AG08396 (cell line): ENCODE measurements at regions not wholly inside any gene's neighbourhood (a gene's known extent, or its start where the extent isn't known, plus 50 kb on each side); places are given as distances from the start of the nearest gene placed in this dataset.

Experiments
- DNase-seq: peaks from one replicate; pipeline ENCODE4 v3.0.0; 2012; ENCODE audit warnings: low spot score, mixed read lengths

DNA sequence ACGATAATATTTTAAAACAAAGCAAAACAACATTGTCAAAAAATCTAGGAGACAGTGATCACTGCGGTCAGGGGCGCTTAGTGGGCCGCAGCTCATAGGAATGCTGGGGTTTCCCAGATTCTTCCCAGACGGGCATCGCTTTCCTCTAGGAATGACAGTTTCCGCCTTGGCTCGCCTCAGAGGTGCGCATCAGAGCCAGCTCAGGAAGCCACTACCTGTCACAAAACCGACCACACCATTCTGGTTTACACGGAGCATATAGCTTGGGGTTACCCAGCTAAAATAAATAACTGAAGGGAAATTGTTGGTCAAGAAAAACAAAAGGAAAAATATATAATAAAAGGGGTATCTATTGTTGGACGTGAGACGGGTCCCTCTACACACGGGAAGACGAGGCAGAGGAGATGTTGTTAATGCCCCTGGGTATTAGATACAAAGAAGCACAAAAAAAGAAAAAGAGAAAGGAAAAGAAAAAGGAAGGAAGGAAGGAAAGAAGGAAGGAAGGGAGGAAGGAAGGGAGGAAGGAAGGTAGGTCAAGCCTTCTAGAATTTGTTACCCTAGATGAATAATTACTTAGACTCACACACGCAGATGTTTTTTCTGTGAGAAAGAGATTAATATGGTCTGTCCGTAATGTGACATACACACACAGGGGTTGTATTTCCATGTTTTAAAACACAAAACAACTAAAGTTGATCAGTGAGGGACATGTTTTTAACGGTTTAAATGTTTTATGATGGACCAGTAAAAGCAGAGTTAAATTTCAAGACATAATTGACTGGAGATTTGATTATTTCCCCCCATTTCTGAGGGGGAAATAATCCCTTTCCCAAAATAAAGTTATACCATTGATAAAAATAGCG is 292.4 kb upstream of the NFE2L3 start:
- no peak for DNase-seq

DNA sequence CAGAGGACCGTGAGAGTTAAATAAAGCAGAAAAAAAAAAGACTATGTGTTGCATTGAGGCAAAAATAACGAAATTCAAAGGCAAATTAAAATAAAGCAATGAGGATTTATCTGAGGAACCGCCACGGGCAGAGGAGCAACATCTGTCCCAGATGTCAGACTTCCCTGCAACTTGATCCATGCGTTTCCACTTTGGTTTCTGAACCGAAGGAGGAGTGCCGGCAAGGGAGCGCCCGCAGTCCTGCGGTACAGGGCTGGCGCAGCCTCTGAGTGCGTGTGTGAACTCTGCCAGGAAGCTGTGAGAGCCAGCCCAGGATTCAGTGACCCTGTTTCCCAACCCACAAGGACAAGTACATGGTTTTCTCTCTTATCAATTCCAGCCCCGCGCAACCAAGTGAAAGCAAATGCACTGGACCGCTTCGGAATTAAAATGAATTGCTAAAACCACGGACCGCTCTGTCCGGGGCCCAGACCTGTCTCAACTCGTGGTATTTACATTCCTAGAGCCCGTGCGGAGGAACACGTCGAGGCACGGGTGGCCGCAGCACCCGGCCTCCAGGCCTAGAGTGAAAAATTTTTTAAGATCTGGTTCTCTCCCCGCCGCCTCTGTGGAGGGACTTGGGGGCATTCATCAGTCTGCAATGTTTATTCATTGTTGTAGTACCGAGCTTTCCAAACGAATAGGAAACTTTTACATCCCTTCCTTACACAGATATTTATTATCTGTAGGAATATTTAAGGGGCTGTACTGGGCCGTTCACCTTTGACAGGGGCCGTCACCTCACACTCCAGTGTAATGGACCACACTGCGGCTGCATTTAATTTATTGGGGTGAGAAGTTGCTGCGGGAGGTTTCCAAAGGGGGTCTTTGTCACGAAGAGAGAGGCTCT is 291.5 kb upstream of the NFE2L3 start:
- no peak for DNase-seq

DNA sequence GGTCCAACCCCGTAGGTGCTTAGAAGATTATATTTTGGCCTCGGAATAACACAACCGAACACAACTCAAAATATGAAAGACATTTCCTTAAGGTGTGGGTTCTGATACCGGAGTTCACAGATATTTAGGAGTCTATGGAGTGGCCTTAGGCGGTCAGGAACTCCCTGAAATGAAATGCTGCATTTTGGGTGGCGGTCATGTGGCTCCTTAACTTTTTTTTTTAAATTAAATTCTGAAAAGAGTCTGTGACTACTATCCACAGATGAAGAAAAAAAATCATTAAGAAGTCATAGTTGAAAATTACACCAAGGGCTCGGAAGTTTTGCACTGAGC is 290.9 kb upstream of the NFE2L3 start:
- no peak for DNase-seq

DNA sequence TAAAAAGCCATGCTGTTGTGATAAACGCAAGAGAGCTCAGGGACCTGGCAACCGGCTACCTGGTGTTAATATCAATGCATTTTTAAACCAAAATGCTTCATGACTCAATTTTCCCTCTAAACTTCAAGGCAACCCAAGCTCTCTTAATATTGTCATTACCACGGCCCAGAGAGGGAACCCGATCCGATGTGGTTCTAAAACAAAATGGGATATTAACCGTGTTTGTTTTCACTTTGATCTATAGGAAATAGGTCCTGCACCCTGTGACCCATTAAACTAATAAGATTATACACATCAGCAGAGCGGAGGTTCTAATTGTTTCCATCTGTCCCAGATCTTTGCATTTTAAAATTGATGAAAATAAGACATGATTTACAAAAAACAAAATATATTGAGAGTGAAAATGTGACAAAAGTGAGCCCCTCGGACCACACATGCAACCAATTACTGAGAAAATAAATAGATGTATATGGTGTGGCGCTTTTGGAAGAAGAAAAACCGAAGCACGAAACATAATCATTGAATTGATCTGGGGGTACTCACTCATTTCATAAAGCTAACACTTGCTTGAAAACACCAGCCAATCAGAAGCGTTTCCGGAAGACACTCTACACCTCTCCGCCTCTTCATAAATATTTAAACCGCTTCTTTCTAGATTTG is 290.3 kb upstream of the NFE2L3 start:
- DNase-seq: no peak

DNA sequence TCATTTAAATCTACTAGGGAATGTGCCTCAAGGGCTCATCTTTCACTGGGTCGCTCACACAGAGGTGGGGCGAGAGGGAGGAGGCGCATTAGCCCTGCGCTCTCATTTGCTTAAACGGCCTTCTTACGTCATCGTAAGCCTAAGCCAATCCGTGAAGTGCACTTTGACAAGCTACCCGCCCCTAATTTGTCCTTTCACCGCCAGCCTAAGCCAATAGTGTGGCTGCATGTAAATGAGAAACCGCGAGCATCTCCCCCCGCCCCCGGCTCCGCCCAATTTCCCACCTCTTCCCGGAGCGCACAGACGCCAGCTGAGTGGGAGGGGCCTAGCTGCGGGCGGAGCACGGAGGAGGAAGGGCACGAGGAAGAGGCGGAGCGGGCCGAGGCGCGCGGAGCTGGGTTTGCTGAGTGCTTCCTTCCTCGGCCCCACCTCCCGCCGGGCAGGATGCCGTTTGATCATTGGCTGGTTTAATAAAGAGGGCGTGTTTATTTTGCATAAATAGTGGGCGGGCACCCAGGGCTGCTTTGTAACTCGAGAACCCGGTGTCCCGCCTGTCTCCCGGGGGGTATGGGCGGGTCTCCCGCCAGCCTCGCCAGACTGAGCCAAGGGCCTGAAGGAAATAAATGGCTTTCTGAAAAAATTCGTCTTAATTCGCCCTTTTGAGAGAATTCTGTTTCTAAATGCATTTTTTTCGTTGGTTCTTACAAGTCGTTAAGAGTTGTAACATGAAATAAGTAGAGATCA is 289.6 kb upstream of the NFE2L3 start:
- peak; percentile 96 for DNase-seq

DNA sequence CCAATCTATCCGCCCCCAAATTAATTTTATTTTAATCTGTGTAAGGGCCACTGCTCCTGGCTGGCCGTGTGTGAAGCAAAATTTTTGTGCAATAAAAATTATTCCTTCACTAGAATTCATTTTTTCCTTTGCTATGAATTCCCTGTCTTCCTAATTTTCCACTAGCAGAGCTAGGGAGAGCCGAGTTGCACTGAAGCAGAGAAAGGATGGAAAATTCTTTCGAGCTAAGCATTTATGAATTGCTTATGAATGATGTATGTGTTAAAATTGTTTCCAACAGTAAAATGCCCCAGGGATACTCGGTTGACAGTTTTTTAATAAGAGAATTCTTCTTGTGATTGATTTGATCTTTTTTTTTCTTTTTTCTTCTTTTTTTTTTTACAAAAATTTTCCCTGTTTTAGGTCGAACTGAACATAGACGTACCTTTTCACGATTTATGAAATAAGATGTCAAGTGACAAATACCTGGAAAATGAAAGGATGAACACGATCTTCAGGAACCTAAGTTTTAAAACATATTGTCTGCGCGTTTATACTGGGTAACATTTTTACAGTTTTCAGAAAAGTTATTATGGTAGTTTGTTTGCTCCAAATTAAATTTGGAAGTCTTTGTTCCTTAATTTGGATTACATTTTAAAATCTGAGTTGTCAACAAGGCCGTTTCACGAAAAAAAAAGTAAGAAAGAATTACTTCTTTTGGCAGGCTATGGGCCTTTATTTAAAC is 288.8 kb upstream of the NFE2L3 start:
- DNase-seq: no peak

DNA sequence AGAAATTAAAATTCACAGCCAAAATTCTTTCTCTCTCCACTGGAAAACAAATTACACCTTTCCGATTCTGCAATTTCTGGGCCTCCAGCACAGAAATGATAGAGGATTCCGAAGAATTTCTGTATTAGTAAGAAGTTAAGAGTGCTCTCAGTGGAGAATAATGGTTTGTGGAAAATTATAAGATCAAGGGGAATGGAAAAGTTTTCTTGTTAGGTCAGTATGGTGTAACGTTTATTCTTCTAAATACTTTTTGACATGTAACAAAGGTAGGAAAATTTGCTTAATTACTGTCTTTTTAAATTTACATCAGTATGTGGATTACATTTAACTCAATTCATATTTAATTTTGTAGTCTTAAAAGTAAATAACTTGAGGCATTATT is 288.3 kb upstream of the NFE2L3 start:
- DNase-seq: no peak

DNA sequence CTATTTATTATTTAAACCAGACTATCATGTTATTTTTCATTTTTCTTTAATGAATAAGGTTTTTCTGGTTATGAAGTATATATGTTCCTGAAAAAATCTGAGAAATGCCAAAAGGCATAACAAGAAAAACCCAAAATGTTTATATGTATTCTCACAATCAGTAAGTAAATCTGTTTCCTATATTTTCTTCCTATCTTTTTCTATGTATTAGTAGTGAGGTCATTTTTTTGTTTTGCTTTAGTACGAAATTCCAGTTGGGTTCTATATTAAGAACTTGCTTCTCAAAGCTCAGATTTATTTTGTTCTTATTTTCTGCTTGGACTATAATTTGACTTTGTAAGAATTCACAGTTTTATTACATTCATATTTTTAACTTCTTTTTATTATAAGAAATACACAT is 287.5 kb upstream of the NFE2L3 start:
- DNase-seq: no peak

DNA sequence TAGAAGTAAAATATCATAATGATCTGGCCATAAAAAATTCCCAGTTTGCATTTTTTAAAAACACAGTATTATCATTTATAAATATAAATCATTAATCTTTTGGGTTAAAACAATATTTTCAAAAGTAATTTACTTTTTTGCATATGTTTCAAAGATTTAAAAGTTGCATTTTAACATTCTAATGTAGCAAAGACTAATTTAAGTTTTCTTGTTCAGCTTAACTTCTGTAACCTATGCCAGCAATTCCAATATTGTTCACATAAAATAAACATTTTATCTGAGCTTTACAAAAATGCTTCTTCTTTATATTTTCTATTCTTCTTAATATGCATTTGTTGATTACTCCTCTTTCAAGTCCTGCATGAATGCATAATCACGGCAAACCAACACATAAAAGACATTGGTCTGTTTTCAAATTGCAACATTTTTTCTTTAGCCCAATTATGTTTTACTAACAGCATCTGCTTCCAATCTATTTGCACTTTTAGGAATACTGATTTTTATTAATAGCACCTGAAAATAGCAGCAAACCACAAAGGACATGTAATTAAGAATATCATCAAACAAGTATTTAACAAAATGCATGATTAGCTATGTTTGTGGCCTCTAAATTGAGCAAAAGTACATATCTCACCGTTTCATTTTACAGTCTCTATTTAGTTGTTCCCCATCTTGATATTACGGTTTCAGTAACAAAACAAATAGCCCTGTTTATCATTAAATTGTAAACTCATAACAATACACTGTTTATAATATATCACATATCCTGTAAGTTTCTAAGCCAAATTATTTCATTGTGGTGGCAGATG is 286.9 kb upstream of the NFE2L3 start:
- no peak for DNase-seq

DNA sequence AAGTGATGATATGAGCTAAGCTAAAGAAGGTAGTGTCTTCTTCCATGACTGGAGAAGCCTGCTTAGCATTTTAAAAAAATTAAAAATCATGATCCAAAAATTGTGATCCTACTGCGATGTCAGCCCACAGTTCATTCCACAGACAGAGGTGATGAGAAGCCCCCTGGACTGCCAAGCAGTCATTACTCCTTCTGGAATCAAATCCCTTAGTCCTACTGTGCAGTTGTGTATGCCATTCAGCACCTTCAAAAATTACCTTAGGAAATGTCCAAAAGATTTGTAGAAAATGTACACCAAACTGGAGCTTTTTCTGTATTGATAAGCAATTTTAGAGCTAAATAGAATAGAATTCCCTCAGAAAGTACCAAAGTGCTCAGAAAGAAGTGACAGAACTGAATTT is 283.5 kb upstream of the NFE2L3 start:
- no peak for DNase-seq

DNA sequence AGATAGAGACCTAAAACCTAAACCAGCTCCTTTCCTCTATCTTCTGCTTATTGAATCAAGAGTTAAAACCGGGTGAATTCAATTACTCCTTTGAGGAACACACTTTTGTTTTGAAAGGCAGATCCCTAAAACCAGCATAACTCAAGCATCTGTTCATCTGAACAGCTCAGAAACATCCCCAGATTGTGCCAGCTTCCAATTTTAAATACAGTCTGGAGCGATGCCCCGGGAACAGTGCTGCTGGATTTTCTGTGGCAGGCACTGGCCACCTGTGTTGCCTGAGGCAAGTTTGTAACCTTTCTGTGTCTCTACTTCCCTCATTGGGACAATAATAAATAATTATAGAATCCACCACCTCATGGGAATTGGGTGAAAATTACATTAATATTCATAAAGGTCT is 281.4 kb upstream of the NFE2L3 start:
- DNase-seq: no peak

DNA sequence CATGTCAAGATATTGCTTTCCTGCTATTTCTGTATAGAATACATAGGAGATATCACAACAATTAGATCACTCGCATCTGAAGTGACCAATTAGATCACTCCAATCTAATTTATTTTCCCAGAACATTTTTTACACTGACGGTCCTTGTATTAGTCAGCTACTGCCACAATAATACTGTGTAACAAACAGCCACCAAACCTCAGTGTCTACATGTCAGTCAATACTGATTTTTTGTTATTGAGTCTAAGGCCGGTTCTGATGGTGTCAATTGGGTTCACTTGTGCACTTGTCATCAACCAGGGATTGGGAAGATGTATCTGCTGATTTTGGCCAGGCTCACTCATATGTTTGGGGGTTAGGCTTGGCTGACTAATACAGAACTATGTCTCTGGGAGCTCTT is 275.9 kb upstream of the NFE2L3 start:
- no peak for DNase-seq

DNA sequence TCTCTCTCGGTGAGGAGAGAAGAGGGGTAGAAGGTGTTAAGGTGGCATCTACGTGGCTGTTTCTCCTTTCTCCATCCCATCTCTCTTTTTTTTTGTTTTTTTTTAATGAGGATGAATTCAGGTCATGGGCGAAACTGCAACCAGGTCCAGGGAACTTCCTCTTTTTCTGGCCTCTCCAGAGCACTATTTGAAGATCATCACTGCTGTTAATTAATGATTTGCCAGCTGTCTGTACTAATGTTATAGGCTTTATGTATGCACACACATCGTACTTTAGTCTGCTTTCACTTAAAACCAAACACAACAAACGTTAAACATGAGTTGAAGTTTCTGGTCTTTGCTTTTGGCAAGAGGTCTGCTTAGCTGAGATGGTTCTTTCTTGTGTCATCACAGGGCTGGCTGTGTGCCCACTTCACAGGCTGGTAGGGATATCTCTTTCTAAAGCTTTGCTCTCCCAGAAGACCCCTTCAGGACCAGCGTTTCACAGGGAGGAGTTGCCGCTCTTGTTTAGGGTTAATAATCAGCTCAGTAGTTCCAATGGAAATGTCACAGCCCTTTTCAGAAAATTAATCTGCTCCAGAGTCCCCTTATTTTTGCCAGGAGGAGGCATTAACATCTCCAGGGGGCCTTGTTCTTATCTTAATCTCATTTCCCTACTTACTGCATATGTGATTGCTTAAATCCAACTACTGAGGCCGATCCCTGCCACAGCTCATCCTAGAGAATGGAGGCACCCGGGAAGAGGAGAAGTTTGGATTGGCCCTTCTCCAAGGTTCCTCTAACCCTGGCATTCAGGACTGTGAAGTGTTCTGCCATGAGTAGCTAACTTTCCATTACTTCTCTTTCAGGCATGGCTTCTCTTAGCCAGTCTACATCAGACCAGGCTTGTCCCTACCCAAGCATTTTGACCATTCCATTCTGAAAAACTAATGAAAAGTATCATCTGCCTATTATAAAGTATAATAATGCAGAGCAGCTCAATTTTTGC is 273.9 kb upstream of the NFE2L3 start:
- DNase-seq: no peak

DNA sequence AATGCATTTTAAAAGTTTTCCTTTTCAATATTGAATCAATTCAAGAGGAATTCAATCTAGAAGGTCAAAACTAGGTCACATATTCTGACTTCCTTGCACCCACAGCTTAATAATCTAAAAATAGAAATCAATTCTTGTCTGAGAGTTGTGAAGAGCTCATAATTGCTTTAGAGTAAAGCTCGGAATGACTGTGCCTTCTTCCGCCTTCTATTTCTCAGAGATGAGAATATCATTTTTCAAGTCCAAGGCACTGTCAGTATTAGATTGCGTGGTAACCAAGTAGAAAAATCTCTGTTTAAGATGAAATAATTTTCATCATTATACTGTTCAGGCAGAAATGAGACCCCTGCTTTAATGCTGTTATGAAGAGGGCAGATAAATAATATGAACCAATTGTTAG is 272.2 kb upstream of the NFE2L3 start:
- no peak for DNase-seq

DNA sequence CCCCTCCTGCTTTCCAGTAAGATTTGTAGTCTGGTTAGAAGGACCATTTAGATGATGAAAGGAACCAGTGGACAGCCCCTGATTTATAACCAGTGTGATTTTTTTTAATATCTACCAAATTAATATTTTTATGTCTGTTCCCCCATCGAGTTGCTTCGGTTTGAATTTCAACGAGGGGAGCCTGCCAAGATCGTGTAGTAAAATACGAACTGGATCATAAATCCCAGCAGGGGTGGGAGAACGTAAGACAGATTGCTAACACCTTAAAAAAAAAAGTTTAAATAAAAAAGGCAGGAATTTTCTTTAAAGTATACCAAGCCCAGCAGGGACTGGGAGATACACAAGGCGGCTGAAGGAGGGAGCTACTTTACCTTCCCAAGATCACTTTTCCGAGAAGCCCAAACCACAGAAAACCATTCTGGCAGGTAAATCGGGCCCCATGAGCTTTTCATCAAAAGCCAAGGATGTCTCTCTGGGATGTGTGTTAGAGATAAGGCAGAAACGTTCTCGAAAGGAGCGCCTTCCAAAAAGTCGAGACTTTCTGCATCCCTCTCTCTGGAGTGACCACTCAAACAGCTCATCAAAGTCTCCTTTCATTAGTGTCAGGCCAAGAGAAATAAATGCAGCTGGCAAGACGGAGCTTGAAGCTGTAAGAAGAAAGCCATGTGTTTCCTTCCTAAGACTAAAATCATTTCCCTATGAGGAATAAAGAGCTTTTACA is 270.5 kb upstream of the NFE2L3 start:
- DNase-seq: no peak

DNA sequence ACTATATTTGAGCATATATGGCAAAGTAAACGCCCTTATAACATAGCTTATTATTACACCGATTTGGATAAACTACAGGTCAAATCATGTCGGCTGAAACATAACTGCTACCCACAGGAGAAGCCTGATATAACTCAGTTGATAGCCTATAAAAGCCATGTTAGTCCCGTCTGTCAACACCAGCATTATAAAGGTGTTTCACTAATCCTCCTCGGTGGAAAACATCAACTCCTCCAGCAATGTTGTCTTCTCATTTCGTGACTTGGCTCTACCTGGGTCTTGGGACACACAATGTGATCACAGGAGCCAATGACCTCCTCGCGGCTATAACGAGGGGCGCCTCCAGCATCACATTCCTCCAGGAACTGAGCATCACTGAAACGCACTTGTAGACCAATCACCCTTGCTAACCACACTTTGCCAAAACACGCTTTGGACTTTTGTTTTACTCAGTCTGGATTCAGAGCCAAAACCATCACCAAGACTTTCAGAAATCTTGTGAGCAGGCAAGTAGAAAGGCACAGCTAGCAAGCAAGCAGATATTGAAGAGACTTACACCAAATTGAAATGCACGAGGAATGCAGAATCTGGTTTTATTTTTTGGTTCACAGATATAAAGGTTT is 269.7 kb upstream of the NFE2L3 start:
- no peak for DNase-seq

DNA sequence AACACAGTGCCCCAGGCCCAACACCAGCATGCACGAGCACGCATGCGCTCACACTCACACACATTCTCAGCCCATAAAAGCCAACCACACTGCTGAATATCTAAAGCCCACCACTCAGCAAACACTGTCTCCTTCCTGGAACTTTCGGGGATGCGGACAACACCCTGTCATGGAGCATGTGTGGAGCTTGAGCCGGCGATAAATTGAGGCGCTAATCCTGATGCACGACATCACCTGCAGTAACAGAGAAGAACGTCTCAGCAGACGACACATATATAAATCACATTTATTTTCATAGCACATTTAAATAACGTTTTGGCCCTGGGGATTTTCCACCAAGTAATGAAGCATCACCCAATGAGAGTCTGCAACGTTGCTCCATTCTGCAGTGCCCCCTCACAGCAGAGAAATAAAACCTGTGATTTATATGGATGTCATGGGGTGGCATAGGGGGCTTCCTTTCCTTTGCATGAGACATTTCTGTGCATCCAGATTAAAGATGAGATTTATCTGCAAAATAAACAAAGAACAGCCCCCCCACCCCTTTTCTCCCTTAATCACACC is 267.7 kb upstream of the NFE2L3 start:
- DNase-seq: no peak

DNA sequence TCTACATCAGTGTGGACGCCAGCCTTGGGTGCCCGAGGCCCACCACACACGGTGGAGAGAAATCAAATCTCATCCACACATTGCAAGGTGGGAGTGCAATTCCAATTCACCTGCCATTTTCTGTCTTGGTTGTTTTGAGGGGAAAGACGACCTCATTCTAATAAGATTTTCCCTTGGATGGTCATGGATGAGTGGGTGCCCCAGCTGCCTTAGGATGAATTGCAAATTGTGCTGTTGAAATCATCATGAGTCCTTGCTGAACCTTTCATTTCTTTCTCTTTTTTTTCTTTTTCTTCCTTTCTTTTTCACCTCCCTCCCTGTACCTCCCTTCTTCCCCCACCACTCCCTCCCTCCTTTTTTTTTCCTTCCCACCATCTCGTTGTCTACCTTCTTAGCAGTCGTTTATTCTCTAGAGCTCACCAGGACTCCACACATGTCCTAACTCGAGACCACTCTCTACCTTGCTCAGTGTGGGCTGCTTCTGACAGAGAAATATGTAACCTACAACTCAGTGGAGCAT is 266.9 kb upstream of the NFE2L3 start:
- DNase-seq: no peak
